A673 (cell line): ENCODE measurements at regions not wholly inside any gene's neighbourhood (a gene's known extent, or its start where the extent isn't known, plus 50 kb on each side); places are given as distances from the start of the nearest gene placed in this dataset.

Source experiments
- EZH2 ChIP-seq: fragments of 200-600 bp; sonication (generic); IDR thresholded peaks from 2 replicates; pipeline ENCODE4 v1.6.1; 2017; ENCODE audit warnings: borderline replicate concordance, low read depth, mild to moderate bottlenecking, mixed read lengths, antibody characterized with exemption, low read length; ENCODE audit not compliant: poor library complexity, severe bottlenecking
- TF ChIP-seq, protein P1 (sequence below): fragments of 300-800, 200-600 bp; sonication (generic); conservative IDR thresholded peaks from 2 replicates; pipeline ENCODE4 v1.5.1; 2017; ENCODE audit warnings: low read depth, mild to moderate bottlenecking, antibody characterized with exemption, low read length, moderate library complexity, mixed read lengths

DNA sequence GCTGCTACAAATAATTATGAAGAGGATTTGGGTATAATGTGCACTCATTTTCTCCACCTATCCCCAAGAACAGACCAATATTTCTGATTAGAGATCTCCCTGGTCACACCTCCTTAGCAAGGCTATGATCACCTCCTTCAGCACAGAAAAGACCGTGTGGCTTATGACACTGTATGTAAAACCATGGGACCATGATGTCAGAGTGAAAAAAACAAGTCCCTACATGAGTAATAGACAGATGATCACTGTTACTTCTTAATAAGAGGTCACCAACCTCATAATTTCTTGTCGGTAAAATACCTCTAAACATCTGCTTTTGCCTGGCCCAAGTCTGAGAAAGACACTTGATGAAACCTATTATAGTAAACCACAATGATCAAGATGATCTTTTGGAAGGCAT is 330.6 kb upstream of the F9 start:
- TF ChIP-seq, protein P1, sequence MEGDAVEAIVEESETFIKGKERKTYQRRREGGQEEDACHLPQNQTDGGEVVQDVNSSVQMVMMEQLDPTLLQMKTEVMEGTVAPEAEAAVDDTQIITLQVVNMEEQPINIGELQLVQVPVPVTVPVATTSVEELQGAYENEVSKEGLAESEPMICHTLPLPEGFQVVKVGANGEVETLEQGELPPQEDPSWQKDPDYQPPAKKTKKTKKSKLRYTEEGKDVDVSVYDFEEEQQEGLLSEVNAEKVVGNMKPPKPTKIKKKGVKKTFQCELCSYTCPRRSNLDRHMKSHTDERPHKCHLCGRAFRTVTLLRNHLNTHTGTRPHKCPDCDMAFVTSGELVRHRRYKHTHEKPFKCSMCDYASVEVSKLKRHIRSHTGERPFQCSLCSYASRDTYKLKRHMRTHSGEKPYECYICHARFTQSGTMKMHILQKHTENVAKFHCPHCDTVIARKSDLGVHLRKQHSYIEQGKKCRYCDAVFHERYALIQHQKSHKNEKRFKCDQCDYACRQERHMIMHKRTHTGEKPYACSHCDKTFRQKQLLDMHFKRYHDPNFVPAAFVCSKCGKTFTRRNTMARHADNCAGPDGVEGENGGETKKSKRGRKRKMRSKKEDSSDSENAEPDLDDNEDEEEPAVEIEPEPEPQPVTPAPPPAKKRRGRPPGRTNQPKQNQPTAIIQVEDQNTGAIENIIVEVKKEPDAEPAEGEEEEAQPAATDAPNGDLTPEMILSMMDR: no peak
- TF ChIP-seq EZH2: no peak
